Mesenchymal stem cell (in vitro differentiated cells and primary cell): ENCODE measurements at regions not wholly inside any gene's neighbourhood (a gene's known extent, or its start where the extent isn't known, plus 50 kb on each side); places are given as distances from the start of the nearest gene placed in this dataset.

Source experiments
- DNase-seq: peaks from one replicate; pipeline ENCODE4 v3.0.0-alpha.2; 2013
- H2AFZ ChIP-seq: one replicate; pipeline ENCODE4 v1.6.1; 2013; ENCODE audit warnings: low read depth, mild to moderate bottlenecking, control low read depth, inconsistent platforms, low read length, moderate library complexity
- H2AK5ac ChIP-seq: 2 replicates; pipeline ENCODE4 v1.6.1; 2013; ENCODE audit warnings: low read length, moderate library complexity, mild to moderate bottlenecking, inconsistent platforms; ENCODE audit not compliant: severe bottlenecking
- H2BK120ac ChIP-seq: one replicate; pipeline ENCODE4 v1.6.1; 2013; ENCODE audit warnings: low read depth, mild to moderate bottlenecking, inconsistent platforms, low read length, moderate library complexity
- H2BK12ac ChIP-seq, 2 experiments: one replicate each; pipeline ENCODE4 v1.6.1; 2013; ENCODE audit warnings: inconsistent platforms in 2 of 2, low read length in 2 of 2, mild to moderate bottlenecking in 2 of 2, moderate library complexity in 2 of 2, control low read depth in 1 of 2
- H2BK15ac ChIP-seq: one replicate; pipeline ENCODE4 v1.6.1; 2013; ENCODE audit warnings: mild to moderate bottlenecking, low read depth, inconsistent platforms; ENCODE audit not compliant: poor library complexity, severe bottlenecking
- H2BK5ac ChIP-seq: 2 replicates; pipeline ENCODE4 v1.6.1; 2013; ENCODE audit warnings: low read depth, mild to moderate bottlenecking, low read length, control low read depth, inconsistent platforms; ENCODE audit not compliant: poor library complexity, severe bottlenecking
- H3K14ac ChIP-seq, 2 experiments: one replicate each; pipeline ENCODE4 v1.6.1; 2013; ENCODE audit warnings: inconsistent platforms in 2 of 2, low read length in 2 of 2, control low read depth in 1 of 2, mild to moderate bottlenecking in 1 of 2, moderate library complexity in 1 of 2
- H3K18ac ChIP-seq, 2 experiments: one replicate each; pipeline ENCODE4 v1.6.1; 2013; ENCODE audit warnings: inconsistent platforms in 2 of 2, low read length in 2 of 2, control low read depth in 1 of 2, low read depth in 1 of 2, mild to moderate bottlenecking in 1 of 2
- H3K23ac ChIP-seq, 2 experiments: one replicate each; pipeline ENCODE4 v1.6.1; 2013; ENCODE audit warnings: inconsistent platforms in 2 of 2, low read length in 2 of 2, mild to moderate bottlenecking in 2 of 2, moderate library complexity in 2 of 2, control low read depth in 1 of 2
- H3K27ac ChIP-seq: 2 replicates; pipeline ENCODE4 v1.5.1; 2013; ENCODE audit warnings: mild to moderate bottlenecking, moderate library complexity, low read length, control low read depth, inconsistent platforms; ENCODE audit not compliant: poor library complexity, severe bottlenecking
- H3K27me3 ChIP-seq, 2 experiments: 2 replicates each; pipeline versions ENCODE4 v1.6.1 to v1.7.0; 2013; ENCODE audit warnings: low read length in 2 of 2, mild to moderate bottlenecking in 2 of 2, moderate library complexity in 2 of 2, control low read depth in 1 of 2, inconsistent platforms in 1 of 2; ENCODE audit not compliant: control insufficient read depth in 1 of 2, insufficient read depth in 1 of 2
- H3K36me3 ChIP-seq, 2 experiments: 2 replicates each; pipeline versions ENCODE4 v1.6.1 to v1.7.0; 2013; ENCODE audit warnings: low read length in 2 of 2, control low read depth in 1 of 2, inconsistent platforms in 1 of 2, low read depth in 1 of 2, mild to moderate bottlenecking in 1 of 2; ENCODE audit not compliant: insufficient read depth in 2 of 2, control insufficient read depth in 1 of 2
- H3K4ac ChIP-seq, 2 experiments: one replicate each; pipeline ENCODE4 v1.6.1; 2013; ENCODE audit warnings: inconsistent platforms in 2 of 2, low read length in 2 of 2, mild to moderate bottlenecking in 2 of 2, moderate library complexity in 2 of 2, control low read depth in 1 of 2, low read depth in 1 of 2
- H3K4me1 ChIP-seq: 2 replicates; pipeline ENCODE4 v1.6.1; 2013; ENCODE audit warnings: low read depth, low read length, control low read depth; ENCODE audit not compliant: control insufficient read depth, insufficient read depth
- H3K4me2 ChIP-seq: 2 replicates; pipeline ENCODE4 v1.6.1; 2013; ENCODE audit warnings: low read length, mild to moderate bottlenecking, inconsistent platforms; ENCODE audit not compliant: poor library complexity, severe bottlenecking
- H3K4me3 ChIP-seq, 2 experiments: 2 replicates each; pipeline versions ENCODE4 v1.5.1 to v1.7.0; 2013; ENCODE audit warnings: low read length in 2 of 2, mild to moderate bottlenecking in 2 of 2, control low read depth in 1 of 2, low read depth in 1 of 2; ENCODE audit not compliant: insufficient read depth in 1 of 2
- H3K79me1 ChIP-seq: replicated peaks from 2 replicates; pipeline ENCODE4 v1.6.1; 2013; ENCODE audit warnings: mild to moderate bottlenecking, control low read depth, low read length, inconsistent platforms; ENCODE audit not compliant: poor library complexity, severe bottlenecking
- H3K9ac ChIP-seq: 2 replicates; pipeline ENCODE4 v1.7.0; 2013; ENCODE audit warnings: mild to moderate bottlenecking, low read length, moderate library complexity
- H3K9me3 ChIP-seq: 2 replicates; pipeline ENCODE4 v1.7.0; 2013; ENCODE audit warnings: mild to moderate bottlenecking, low read length; ENCODE audit not compliant: control insufficient read depth
- H4K8ac ChIP-seq: one replicate; pipeline ENCODE4 v1.6.1; 2013; ENCODE audit warnings: inconsistent platforms, mild to moderate bottlenecking, low read length, moderate library complexity
- H4K91ac ChIP-seq: one replicate; pipeline ENCODE4 v1.6.1; 2013; ENCODE audit warnings: mild to moderate bottlenecking, low read length, inconsistent platforms
- WGBS: methylation state at CpG from one replicate; pipeline ENCODE4 v1.1.7; 2013; ENCODE audit warnings: mixed read lengths; 5-methylcytosine and 5-hydroxymethylcytosine counted together

DNA sequence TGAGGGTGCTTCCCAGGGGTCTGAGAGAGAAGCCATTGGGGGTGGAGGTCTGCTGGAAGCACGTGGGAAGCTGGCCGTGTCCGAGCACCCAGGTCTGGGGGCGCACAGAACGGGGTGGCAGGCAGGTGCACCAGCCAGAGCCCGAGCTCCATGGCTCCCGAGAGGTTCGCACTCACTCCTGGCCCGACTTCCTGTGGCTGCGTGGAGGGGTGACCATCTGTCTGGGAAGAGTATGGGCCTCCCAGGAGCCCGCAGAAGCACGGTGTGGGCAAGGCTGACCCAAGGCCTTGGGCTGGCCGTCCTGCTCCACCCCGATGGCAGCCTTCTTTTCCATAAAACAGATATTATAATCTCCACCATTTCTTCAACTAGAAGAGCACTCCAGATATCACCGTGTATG is 256.0 kb upstream of the B3GAT1 start:
- Histone ChIP-seq H2BK120ac (no peak overlapping the region), H3K79me1 (no peaks in the 10 kb centered on the region), H4K8ac (no peak overlapping the region), H3K4me1 (no peaks in the 10 kb centered on the region), H3K27ac (no peak overlapping the region), H4K91ac (no peak overlapping the region), H2BK5ac (no peak overlapping the region), H3K4me2 (no peak overlapping the region), H2BK15ac (no peak overlapping the region), H3K18ac (no peak overlapping the region), H2BK12ac (no peak overlapping the region), H3K4ac (no peak overlapping the region), H3K9ac (no peak overlapping the region), H3K23ac (no peak overlapping the region), H3K14ac (no peak overlapping the region), H2AFZ (no peak overlapping the region), H3K36me3 (no peaks in the 10 kb centered on the region), H3K4me3 (no peak overlapping the region), H3K27me3 (peaks cover 0 to 7% of the 10 kb centered on the region in 2 experiments), H2AK5ac (no peak overlapping the region), H3K9me3 (no peaks in the 10 kb centered on the region)
- DNase-seq = no peak
- 86% methylated on average over 15 of the region's 15 CpGs for WGBS

DNA sequence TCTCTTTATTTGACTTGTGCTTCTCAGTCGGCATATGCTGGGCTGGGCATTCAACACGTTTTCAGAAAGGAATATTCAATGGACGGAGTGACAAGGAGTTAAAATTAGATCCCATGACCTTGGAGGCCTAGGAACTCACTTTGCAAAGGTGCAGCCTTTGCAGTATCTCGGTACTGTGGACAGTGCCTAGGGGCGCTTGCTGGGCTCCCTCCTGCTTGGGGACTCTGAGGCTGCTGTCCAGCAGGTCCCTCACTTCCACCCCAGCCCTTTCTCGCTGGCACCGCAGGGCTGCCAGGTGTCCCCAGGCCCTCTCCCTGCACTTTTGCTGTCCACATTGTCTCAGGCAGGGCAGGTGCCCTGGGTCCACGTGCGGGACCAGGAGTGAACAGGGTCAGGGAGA is 255.5 kb upstream of the B3GAT1 start:
- Histone ChIP-seq H3K27me3 (peaks cover 0 to 7% of the 10 kb centered on the region in 2 experiments), H3K27ac (no peak overlapping the region), H3K14ac (no peak overlapping the region), H3K9ac (no peak overlapping the region), H2BK120ac (no peak overlapping the region), H3K4me1 (no peaks in the 10 kb centered on the region), H3K79me1 (no peaks in the 10 kb centered on the region), H3K4ac (no peak overlapping the region), H2AK5ac (no peak overlapping the region), H3K36me3 (no peaks in the 10 kb centered on the region), H3K23ac (no peak overlapping the region), H2BK5ac (no peak overlapping the region), H2AFZ (no peak overlapping the region), H4K91ac (no peak overlapping the region), H3K9me3 (no peaks in the 10 kb centered on the region), H2BK12ac (no peak overlapping the region), H3K4me3 (no peak overlapping the region), H3K18ac (no peak overlapping the region), H3K4me2 (no peak overlapping the region), H4K8ac (no peak overlapping the region), H2BK15ac (no peak overlapping the region)
- no peak for DNase-seq
- WGBS = 65% methylated on average over 9 of the region's 9 CpGs

DNA sequence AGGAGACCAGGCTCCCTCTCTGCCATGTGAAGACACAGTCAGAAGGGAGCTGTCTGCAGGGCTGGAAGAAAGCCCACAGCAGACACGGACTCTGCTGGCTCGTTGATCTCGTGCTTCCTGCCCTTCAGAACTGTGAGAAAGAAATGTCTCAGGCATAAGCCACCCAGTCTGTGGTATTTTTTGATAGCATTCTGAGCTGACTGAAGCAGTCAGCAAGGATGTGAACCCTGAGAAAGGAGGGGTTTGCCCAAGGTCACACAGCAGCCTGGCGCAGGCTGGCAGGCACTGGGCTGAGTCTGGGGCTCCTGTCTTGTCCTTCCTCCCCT is 255.1 kb upstream of the B3GAT1 start:
- no peaks in the 10 kb centered on the region for H3K79me1 ChIP-seq
- H2BK15ac ChIP-seq = no peak overlapping the region
- no peak overlapping the region for H3K23ac ChIP-seq
- H3K14ac ChIP-seq = no peak overlapping the region
- no peak overlapping the region for H3K27ac ChIP-seq
- H2AFZ ChIP-seq = no peak overlapping the region
- H3K36me3 ChIP-seq = no peaks in the 10 kb centered on the region
- no peak overlapping the region for H3K4ac ChIP-seq
- no peak overlapping the region for H4K8ac ChIP-seq
- H2AK5ac ChIP-seq = no peak overlapping the region
- WGBS = 74% methylated on average over 4 of the region's 4 CpGs
- H3K4me2 ChIP-seq = no peak overlapping the region
- H3K9me3 ChIP-seq = no peaks in the 10 kb centered on the region
- no peak overlapping the region for H3K4me3 ChIP-seq
- H3K18ac ChIP-seq = no peak overlapping the region
- H2BK12ac ChIP-seq = no peak overlapping the region
- no peak overlapping the region for H2BK120ac ChIP-seq
- no peak overlapping the region for H3K9ac ChIP-seq
- no peaks in the 10 kb centered on the region for H3K4me1 ChIP-seq
- no peak for DNase-seq
- peaks cover 0 to 7% of the 10 kb centered on the region in 2 experiments for H3K27me3 ChIP-seq
- H2BK5ac ChIP-seq = no peak overlapping the region
- no peak overlapping the region for H4K91ac ChIP-seq

DNA sequence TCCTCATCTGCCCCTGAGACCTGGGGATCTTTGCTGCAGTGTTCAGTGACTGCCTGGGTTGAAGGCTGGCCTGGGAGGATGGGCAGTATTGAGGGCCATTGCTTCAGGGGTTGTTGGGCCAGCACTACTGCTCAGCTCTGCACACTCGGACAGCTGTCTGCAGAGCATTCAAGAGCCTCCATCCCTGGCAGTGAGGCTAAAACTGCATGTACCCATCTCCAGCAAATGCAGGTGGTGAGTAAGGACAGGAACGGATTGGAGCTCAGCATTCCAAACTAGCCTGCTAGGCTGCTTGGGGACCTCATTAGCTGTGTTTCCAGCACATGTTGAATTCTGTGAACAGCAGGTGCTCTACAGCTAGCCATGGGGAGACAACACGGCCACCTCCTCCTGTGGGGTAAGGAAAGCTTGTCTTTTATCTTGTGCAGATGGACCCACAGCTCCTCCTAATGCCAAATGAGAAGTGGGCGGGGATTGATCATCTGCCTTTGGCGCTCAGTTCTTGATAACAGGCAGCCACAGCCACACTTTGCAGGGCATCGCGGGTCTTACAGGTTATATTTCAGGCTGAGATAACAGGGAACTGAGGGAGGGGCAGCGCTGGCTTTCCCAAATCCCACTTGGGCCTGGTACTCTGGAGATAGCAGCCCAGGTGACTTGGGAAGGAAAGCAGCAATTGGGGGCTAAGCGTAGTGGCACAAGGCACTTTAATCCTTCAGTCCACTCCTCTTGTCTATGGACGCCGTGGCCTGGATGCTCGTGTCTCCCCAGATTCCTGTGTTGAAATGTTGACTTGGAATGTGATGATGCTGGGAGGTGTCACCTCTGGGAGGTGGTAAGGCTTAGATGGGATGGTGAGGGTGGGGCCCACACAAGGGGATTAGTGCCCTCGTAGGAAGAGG is 254.5 kb upstream of the B3GAT1 start:
- no peak overlapping the region for H3K4me3 ChIP-seq

More for the DNA sequence above, 254.5 kb upstream of the B3GAT1 start:
- no peak overlapping the region for H3K27ac ChIP-seq
- H3K36me3 ChIP-seq = no peaks in the 10 kb centered on the region
- H2BK15ac ChIP-seq = no peak overlapping the region
- no peak for DNase-seq
- no peak overlapping the region for H2BK12ac ChIP-seq
- H3K9ac ChIP-seq = no peak overlapping the region
- no peak overlapping the region for H3K4me2 ChIP-seq
- no peak overlapping the region for H2AFZ ChIP-seq
- H3K18ac ChIP-seq = no peak overlapping the region
- peaks cover 0 to 5% of the 10 kb centered on the region in 2 experiments for H3K27me3 ChIP-seq
- no peak overlapping the region for H2AK5ac ChIP-seq
- H3K79me1 ChIP-seq = no peaks in the 10 kb centered on the region
- H4K8ac ChIP-seq = no peak overlapping the region
- no peaks in the 10 kb centered on the region for H3K4me1 ChIP-seq
- no peak overlapping the region for H2BK120ac ChIP-seq
- H3K4ac ChIP-seq = no peak overlapping the region
- peak overlapping the region; percentile 41 for H4K91ac ChIP-seq
- WGBS = 81% methylated on average over 12 of the region's 13 CpGs
- H3K14ac ChIP-seq = no peak overlapping the region
- H3K23ac ChIP-seq = no peak overlapping the region
- H3K9me3 ChIP-seq = no peaks in the 10 kb centered on the region
- no peak overlapping the region for H2BK5ac ChIP-seq
